T-helper 1 cell (primary cell): ENCODE measurements at regions not wholly inside any gene's neighbourhood (a gene's known extent, or its start where the extent isn't known, plus 50 kb on each side); places are given as distances from the start of the nearest gene placed in this dataset.
A peak's percentile ranks its signal among the peaks of the same experiment; 100 is the strongest.

Source experiments
- DNase-seq, 5 donors: peaks; one replicate each; pipeline ENCODE4 v3.0.0-alpha.2; 2012 to 2020

GRCh38 chr1:232682248-232682647, 52.3 kb upstream of the SIPA1L2 start:
- no peak for DNase-seq

- no peak for DNase-seq
Measured at GRCh38 chr1:232684371-232685105, 54.6 kb upstream of the SIPA1L2 start.

- DNase-seq, result no peak
Measured at GRCh38 chr1:232686346-232686745, 56.4 kb upstream of the SIPA1L2 start.

- DNase-seq, result no peak
Measured at GRCh38 chr1:232687304-232687703, 57.4 kb upstream of the SIPA1L2 start.

DNA sequence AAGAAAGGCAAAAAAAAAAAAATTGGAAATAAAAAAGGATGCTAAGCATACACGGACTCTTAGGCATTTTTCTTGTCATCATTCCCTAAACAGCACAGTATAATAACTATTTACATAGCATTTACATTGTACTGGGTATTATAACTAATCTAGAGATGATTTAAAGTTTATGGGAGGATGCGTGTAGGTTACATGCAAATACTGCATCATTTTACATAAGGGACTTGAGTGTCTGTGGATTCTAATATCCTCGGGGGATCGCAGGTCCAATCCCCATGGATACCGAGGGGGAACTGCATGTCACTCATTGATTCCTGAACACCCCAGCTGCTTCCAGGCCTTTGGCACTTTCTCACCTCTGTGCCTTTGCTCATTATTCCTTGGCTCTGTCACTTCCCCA, 57.8 kb upstream of the SIPA1L2 start:
- DNase-seq, result no peak

- no peak for DNase-seq
Measured at GRCh38 chr1:232688398-232688797, 58.5 kb upstream of the SIPA1L2 start.

GRCh38 chr1:232689711-232690110, 59.8 kb upstream of the SIPA1L2 start:
- DNase-seq, result no peak

DNA sequence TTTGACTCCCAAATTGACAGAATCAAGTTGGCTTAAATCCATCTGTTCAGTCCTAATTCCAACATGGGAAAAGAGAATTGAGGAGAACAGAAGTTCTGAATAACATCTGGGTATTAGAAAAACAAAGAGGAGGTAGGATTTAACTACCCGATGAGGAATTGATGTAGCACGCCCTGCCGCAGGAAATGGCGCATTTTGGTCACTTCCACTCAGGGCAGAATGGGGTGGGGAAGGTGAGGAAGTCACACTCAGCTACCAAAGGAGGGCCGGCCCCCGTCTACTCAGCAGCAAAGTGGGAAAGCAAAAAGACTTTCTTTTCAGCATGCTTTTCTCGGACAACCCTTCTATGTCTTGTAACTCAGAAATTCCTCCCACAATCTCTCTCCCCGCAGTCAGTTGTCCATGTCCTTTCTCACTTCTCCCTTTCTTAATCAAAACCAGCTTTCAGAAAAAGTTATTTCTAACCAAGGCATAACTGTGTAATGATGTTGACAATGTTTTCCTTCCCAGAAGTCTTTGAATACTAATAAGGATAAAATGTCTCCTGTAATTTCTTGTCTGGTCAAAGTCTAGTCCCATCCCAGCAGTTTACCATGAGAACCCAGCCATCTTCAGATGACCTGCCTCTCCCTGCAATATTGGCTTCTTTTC, 60.5 kb upstream of the SIPA1L2 start:
- DNase-seq, result no peak

GRCh38 chr1:232694475-232694874, 64.5 kb upstream of the SIPA1L2 start:
- DNase-seq, result no peak

GRCh38 chr1:232695621-232696385, 65.9 kb upstream of the SIPA1L2 start:
- DNase-seq, result no peak

DNA sequence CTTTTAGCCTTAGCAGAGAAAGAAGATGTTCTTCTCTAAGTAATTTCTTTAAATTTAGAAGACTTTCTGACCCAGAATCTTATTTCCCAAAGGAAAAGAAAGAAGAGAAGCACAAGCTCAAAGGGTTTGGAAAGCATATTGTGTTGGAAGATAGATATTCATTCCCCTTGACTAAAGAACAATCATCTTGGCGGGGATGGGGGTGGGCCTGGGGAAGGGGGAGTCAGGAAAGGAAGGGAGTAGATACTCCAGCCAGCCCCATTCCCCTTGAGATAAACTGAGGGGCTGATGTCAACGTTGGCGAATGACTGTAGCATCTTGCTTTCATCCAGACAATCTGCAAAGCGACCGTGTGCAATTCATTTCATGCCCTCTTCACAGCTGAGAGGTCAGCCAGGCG, 66.5 kb upstream of the SIPA1L2 start:
- no peak for DNase-seq

GRCh38 chr1:232697187-232697822, 67.4 kb upstream of the SIPA1L2 start:
- no peak for DNase-seq

DNA sequence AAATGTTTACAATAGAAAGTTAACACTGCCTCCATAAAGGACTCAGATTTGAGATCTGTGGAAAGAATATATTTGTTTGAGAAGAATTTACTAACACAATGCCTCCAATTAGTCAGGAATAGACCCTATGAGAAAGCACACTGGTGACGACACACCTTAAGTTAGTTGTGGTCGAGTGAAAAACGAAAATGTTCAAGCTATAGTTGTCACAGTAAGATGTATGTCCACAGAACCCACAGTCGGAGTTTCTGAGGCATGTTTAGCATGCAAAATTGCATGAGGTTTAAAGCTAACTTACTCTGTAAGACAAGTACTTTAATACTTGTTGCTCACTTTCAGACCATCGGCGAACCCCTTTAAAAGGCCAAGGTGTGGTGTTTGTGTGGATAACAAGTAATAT, 69.9 kb upstream of the SIPA1L2 start:
- no peak for DNase-seq

- no peak for DNase-seq
Measured at GRCh38 chr1:232702911-232703310, 73.0 kb upstream of the SIPA1L2 start.

GRCh38 chr1:232704256-232704655, 74.3 kb upstream of the SIPA1L2 start:
- no peak for DNase-seq

- DNase-seq, result peak in 1 of 5 donors; percentile 5
Measured at GRCh38 chr1:232704694-232705680, 75.1 kb upstream of the SIPA1L2 start.

DNA sequence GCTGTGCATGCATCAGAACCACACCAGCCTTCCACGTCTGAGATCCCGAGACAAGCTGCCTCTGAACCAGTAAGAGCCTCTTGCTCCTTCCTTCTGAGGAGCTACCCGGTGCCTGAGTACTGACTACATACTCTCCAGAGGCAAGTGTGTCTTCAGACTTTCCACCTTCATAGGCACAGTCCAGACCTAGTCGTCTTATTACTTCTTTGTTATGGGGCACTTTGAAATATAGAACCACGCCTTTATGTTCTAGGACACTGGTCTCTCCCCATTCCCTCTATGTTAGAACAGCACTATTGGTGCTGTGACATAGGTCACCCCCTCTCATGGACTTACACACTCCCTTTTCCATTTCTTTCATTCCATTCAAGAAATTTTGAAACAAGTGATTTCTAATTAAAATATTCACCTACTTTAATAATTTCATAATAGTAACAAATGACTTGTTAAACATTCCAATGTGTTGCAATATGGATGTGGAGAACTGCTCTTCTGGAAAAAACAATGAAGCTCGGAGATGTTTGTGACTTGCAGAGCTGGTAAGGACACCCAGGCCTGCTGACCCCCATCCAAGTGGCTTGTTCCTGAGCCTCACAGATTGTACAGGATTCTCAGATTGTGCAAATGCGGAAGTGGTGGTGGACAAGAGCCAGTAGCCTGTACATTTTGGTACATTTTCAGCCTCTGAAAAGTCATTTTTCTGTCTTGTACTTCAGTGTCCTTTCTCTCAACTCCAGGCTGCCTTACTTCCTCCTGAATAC, 76.1 kb upstream of the SIPA1L2 start:
- DNase-seq, result no peak

DNA sequence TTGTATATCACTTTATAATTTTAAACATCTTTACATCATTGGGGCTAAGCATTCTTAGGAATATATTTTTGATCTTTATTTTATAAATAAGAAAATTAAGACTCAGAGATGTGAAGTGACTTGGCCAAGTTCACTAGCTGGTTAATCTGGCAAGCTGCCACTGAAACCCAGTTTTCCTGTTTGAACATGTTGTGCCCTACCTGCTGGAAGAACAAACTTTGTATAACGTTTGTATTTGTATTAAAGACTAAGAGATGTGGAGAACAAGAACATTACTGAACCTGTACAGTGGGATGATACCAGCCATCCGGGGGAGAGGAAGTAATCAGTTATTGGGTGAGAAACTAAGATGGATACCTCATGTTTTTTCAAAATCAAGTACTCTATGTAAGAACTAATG, 77.2 kb upstream of the SIPA1L2 start:
- no peak for DNase-seq

- DNase-seq, result no peak
Measured at GRCh38 chr1:232709386-232709785, 79.5 kb upstream of the SIPA1L2 start.

DNA sequence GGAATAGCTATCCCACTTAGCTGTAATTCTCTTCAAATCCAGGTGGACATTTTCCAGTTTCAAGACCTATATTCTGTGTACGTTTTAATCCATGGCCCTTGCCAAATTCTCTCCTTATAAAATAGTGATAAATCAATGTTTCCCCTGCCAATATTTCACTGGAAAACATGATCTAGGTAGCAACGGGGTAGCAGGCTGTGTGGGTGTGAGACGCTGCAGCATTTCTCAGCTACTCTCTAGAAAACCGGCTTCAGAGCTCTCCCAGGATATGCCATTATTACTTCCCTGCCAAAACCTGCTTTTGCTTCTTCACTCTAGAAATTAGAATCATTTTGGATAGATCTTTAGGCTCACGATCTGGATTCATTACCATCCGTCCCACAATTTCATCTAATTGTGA, 82.1 kb upstream of the SIPA1L2 start:
- no peak for DNase-seq

GRCh38 chr1:232713785-232714184, 83.9 kb upstream of the SIPA1L2 start:
- no peak for DNase-seq
